MG63 (cell line): ENCODE measurements at regions not wholly inside any gene's neighbourhood (a gene's known extent, or its start where the extent isn't known, plus 50 kb on each side); places are given as distances from the start of the nearest gene placed in this dataset.

Experiments used
- DNase-seq: peaks from one replicate; pipeline ENCODE4 v3.0.0-alpha.2; 2020
- H3K27me3 ChIP-seq: fragments of 250-450 bp; sonication (Bioruptor Pico); 2 replicates; pipeline ENCODE4 v1.5.1; 2020; ENCODE audit warnings: mild to moderate bottlenecking, moderate library complexity
- H3K36me3 ChIP-seq: fragments of 250-450 bp; sonication (Bioruptor Pico); 2 replicates; pipeline ENCODE4 v1.5.1; 2020; ENCODE audit warnings: mild to moderate bottlenecking, moderate library complexity
- H3K4me3 ChIP-seq: fragments of 250-450 bp; sonication (Bioruptor Pico); 2 replicates; pipeline ENCODE4 v1.5.1; 2020; ENCODE audit warnings: mild to moderate bottlenecking, moderate library complexity
- H3K9me3 ChIP-seq: fragments of 250-450 bp; sonication (Bioruptor Pico); 2 replicates; pipeline ENCODE4 v1.5.1; 2020; ENCODE audit warnings: mild to moderate bottlenecking, moderate library complexity

DNA sequence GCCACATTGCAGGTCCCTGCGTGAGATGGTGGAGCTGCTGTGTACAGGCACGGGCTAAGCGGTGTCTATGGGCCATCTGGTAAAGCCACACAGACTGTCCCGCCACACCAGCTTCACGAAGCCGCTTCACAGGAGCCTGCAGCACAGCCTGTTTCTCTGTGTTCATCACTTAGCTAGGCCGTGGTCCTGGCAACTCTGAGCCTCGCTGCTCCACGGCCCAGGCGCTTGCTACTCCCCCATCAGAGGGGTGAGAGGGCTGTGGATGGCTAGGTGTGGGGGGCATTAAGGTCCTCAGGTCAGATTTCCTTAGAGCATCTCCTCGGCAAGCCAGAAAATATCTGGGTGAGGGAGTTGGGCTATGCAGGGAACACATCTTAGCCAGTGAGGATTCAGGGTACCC lies 225.7 kb downstream of the GLI2 start:
- no peak for DNase-seq
- H3K27me3 ChIP-seq: no peaks in the 10 kb centered on the region
- no peak overlapping the region for H3K4me3 ChIP-seq
- H3K9me3 ChIP-seq: no peaks in the 10 kb centered on the region
- no peaks in the 10 kb centered on the region for H3K36me3 ChIP-seq

DNA sequence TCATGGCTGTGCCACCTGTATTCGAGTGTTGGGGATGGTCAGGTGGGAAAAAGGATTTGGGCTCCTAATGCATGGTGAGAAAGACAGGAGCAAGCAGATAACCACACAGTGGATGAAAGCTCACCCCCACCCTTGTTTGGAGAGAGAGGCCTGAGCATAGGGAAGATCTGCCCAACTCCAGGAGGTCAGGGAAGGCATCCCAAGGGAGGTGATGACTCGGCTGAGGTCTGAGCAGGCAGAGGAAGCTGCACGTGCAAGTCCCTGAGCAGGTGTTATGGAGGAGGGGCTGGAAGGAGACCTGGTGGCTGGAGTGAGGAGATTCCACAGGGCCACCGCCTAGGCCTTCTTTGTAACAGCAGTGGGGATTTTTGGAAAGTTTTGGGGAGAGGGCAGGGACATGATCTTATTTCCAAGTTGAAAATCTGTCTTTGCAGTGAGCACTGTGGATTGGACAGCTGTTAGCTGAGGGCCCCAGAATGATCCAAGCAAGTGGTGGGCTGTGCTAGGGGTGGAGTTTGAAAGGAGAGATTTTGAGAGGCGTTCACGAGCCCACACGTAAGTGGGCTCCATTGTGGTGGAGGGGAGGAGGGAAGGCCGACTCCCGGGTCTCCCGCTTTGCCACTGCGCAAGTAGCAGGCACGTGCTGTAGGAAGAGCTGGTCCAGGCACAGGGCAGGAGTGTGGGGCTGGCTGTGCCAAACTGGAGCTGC lies 228.5 kb downstream of the GLI2 start:
- Histone ChIP-seq H3K27me3 (no peaks in the 10 kb centered on the region), H3K36me3 (no peaks in the 10 kb centered on the region), H3K9me3 (no peaks in the 10 kb centered on the region), H3K4me3 (no peak overlapping the region)
- DNase-seq: peak; percentile 24

DNA sequence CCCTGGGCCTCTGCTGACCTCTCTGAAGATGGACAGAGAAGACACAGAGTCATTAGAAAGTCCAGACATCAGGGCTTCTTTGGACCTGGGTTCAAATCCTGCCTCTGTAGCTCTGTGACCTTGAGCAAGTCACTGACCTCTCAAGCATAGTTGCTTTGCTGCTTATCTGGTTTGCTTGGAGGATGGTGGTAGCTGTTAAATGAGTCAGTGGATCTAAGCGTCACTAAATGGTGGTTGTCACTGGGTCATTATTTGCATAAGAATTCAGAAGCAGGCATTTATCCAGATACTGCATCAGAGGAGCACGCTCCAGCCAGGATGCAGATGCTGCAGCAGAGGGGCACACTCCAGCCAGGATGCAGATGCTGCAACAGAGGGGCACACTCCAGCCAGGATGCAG lies 229.2 kb downstream of the GLI2 start:
- no peak overlapping the region for H3K4me3 ChIP-seq
- no peak for DNase-seq
- no peaks in the 10 kb centered on the region for H3K36me3 ChIP-seq
- no peaks in the 10 kb centered on the region for H3K9me3 ChIP-seq
- H3K27me3 ChIP-seq: no peaks in the 10 kb centered on the region

DNA sequence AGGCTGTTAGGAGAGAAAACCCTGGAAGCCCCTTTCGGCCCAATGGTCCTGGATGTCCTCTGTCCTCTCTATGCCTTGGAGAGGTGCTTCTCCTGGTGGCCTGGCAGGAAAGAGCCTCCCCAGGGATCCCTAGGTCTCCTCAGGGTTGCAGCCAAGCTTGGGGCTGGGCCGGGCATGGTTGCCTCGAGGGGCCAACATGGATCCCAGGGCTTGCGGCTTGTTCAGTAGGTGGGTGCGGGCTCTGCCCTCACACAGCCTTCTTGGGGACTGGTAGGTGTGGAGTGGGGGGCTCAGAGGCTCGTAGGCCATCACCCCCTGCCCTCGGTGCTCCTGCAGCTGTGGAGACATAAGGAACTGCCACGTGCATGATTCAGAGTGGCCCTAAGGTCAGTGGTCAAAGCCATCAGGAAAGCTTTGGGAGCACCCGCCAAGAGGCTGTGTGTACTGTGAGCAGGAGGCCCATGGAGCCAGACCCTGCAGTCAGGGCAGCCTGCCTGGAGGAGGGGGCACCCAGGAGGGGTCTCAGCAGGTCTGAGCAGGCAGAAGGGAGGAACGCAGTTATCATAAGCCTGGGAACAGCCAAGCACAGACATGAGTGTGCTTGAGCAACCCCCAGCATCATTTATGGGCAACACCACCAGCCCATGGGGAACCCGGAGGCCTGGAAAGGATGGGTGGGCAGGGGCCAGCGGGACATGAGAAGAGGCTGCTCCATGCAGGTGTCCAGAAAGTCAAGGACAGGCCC lies 231.0 kb downstream of the GLI2 start:
- DNase-seq: no peak
- no peak overlapping the region for H3K4me3 ChIP-seq
- no peaks in the 10 kb centered on the region for H3K27me3 ChIP-seq
- H3K36me3 ChIP-seq: no peaks in the 10 kb centered on the region
- no peaks in the 10 kb centered on the region for H3K9me3 ChIP-seq

DNA sequence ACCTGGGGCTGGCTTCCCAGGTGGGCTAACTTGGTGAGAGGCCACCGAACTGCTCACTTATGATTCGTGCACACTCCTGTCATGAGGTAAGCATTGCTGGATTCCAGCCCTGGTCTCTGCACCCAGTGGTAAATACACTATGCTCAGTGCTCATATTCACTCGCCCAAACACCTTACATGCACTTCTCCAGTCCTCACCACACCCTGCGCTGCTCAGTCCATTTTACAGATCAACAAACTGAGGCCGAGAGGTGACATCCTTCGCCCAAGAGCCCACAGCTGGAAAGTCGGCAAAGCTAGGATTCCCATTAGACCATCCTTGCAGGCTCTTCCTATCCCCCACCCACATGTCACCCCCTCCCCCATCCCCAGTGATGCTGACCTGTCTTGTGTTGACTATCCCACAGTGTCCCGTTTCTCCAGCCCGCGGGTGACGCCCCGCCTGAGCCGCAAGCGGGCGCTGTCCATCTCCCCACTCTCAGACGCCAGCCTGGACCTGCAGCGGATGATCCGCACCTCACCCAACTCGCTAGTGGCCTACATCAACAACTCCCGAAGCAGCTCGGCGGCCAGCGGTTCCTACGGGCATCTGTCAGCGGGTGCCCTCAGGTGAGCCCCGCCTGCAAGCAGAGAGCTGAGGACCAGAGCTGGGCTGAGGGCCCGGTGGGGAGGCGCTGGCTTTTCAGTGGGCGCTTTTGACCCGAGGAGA lies 232.8 kb downstream of the GLI2 start:
- Histone ChIP-seq H3K9me3 (no peaks in the 10 kb centered on the region), H3K36me3 (no peaks in the 10 kb centered on the region), H3K27me3 (no peaks in the 10 kb centered on the region), H3K4me3 (no peak overlapping the region)
- no peak for DNase-seq

- Histone ChIP-seq H3K36me3 (no peaks in the 10 kb centered on the region), H3K4me3 (no peak overlapping the region), H3K27me3 (no peaks in the 10 kb centered on the region), H3K9me3 (no peaks in the 10 kb centered on the region)
- DNase-seq: no peak
These were observed 234.1 kb downstream of the GLI2 start for GRCh38 chr2:120969613-120970355.

- no peak for DNase-seq
- no peaks in the 10 kb centered on the region for H3K9me3 ChIP-seq
- no peak overlapping the region for H3K4me3 ChIP-seq
- H3K36me3 ChIP-seq: no peaks in the 10 kb centered on the region
- H3K27me3 ChIP-seq: no peaks in the 10 kb centered on the region
These were observed 236.2 kb downstream of the GLI2 start for GRCh38 chr2:120971866-120972265.

DNA sequence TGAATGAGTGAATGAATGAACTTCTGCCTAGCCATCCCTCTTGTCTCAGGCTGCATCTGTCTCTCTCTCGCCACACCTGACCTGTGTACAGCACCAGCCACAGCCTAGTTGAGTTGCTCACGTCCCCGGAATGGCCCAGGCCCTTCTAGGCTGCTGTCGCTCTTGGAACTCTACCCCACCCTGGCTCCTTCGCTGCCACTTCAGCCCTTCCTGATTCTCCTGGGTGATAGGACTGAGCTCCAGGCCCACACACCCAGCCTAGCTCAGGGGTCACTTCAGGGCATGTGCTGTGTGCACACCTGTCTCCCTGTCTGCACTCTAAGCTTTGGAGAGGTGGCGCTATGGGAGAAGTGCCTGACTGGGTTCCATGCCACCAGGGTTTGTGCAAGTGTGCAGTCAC lies 236.6 kb downstream of the GLI2 start:
- H3K4me3 ChIP-seq: no peak overlapping the region
- H3K36me3 ChIP-seq: no peaks in the 10 kb centered on the region
- no peak for DNase-seq
- no peaks in the 10 kb centered on the region for H3K27me3 ChIP-seq
- H3K9me3 ChIP-seq: no peaks in the 10 kb centered on the region

DNA sequence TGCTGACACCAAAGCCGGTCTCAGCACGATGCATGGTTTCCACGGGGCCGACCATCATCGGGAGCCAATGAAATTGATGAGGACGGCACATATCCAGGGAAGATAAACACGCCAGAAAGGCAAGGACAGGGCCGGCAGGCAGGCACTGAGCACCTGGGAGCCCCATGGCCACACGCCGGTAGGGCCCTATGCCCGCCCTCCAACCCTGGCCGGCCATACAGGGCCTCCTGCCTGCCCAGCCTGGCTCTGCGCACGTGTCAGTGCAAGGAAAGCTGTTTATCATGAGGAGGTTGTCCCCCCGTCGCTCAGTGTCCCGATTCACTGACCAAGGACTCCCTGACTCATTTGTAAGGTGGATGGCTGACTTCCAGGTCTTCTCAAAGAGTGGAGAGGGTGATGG lies 237.5 kb downstream of the GLI2 start:
- no peaks in the 10 kb centered on the region for H3K36me3 ChIP-seq

DNA sequence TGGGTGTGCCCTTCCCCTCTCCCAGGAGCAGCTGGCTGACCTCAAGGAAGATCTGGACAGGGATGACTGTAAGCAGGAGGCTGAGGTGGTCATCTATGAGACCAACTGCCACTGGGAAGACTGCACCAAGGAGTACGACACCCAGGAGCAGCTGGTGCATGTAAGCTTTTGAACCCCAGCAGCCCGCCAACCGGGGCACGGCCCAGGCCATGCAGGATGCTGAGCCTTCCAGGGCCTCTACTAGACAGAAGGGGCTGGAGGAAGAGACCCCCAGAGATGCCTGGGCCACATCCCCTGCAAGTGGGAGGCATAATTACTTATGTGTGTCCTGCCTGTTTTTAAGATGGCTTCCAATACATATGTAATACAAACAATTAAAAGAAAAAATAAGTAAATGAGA lies 239.3 kb downstream of the GLI2 start:
- no peak overlapping the region for H3K4me3 ChIP-seq
- no peaks in the 10 kb centered on the region for H3K9me3 ChIP-seq
- no peak for DNase-seq
- H3K27me3 ChIP-seq: no peaks in the 10 kb centered on the region
- no peaks in the 10 kb centered on the region for H3K36me3 ChIP-seq

More for the DNA sequence above, 237.5 kb downstream of the GLI2 start:
- H3K9me3 ChIP-seq: no peaks in the 10 kb centered on the region
- DNase-seq: no peak
- no peak overlapping the region for H3K4me3 ChIP-seq
- no peaks in the 10 kb centered on the region for H3K27me3 ChIP-seq

DNA sequence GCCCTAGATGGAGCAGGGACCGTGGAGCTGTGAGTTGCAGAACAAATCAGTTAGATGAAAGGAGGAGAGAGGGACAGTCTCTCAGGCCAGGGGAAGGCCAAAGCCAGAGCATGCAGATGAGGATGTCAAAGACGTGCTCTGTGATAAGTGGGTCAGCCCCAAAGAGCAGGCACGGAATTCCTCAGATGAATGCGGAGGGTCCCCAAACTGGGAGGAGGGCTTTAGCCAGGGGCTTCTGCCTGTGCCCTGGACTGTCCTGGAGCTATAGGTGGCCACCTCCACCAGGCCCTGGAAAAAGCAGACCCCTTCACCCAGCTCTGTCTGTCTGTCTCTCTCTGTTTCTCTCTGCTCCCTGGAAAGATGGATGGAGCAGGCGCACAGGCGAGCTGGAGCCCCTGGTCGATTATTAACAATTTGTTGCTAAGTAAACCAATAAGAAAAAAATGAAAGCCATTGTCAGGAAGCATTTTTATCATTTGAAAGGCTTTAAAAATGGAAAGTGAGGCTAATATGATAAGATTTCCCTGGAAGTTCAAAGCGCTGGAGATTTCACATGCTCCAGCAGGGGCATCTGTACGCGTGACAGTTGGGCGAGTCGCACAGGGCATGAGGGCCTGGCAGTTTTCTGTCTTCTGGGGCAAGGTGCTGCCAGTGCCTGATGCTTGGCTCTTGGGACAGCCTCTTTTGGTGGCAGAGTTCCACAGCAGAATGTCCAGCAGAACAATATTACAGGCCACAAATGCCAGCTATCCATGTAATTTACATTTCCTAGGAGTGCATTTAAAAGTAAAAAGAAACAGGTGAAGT lies 241.0 kb downstream of the GLI2 start:
- DNase-seq: no peak
- Histone ChIP-seq H3K27me3 (no peaks in the 10 kb centered on the region), H3K4me3 (no peak overlapping the region), H3K36me3 (no peaks in the 10 kb centered on the region), H3K9me3 (no peaks in the 10 kb centered on the region)

DNA sequence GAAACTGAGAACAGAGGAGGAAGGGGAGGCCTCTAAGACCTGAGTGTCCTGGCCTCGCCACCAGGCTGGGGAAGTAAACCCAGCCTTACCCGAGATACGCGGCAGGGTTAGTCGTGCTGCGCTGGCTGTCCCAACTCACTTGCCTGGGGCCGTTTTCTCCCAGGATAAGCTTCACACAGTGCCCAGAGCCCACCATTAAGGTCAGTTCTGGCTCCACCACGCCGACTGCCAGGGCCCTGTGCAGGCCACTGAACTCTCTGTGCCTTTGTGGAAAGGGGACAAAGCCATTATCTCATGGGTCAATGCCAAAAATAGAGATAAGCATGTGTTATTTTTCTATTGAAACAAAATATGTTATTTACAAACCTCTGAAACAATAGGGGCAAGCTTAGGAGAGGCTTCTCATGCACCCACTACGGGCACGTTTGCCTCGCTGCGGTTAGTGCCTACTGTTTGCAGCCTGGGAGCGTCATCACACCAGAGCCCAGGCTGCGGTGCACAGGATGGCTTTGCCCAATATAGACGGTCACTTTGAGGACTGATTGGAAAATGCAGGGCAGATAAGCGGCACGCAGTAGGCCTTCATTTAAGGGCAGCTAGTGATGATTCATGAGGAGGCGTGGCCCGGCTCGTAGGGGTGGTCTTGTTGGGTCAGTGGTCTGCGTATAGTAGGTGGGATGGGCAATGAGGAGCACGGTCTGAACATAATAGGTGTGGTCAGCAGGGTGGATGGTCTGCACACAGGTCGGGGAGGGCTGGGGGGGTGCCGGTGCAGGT lies 242.1 kb downstream of the GLI2 start:
- Histone ChIP-seq H3K27me3 (no peaks in the 10 kb centered on the region), H3K4me3 (no peak overlapping the region), H3K9me3 (no peaks in the 10 kb centered on the region), H3K36me3 (no peaks in the 10 kb centered on the region)
- no peak for DNase-seq

DNA sequence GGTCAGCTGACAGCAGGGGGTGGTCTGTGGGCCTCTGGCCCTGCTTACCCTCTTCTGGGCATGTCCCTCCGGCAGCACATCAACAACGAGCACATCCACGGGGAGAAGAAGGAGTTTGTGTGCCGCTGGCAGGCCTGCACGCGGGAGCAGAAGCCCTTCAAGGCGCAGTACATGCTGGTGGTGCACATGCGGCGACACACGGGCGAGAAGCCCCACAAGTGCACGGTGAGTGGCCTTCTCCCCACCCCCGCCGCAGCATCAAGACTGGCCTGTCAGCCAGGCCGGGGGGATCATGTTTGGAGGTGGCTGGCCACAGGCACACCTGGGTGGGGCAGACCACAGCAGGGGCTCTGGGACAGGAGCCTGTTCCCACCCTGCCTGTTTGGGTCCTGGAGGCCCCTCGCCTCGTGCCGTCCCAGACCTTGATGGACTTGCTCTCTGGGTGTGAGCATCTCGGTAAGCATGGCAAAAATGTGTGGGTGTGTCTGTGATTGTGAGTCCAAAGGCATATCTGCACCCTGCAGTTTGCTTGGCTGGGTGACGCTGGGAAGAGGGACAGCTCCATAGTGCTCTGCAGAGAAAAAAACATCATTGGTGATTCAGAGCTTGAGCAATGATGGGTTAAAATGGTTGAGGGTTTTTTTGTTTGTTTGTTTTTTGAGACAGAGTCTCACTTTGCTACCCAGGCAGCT lies 242.8 kb downstream of the GLI2 start:
- H3K9me3 ChIP-seq: no peaks in the 10 kb centered on the region
- no peaks in the 10 kb centered on the region for H3K36me3 ChIP-seq
- H3K4me3 ChIP-seq: no peak overlapping the region
- DNase-seq: no peak
- no peaks in the 10 kb centered on the region for H3K27me3 ChIP-seq

DNA sequence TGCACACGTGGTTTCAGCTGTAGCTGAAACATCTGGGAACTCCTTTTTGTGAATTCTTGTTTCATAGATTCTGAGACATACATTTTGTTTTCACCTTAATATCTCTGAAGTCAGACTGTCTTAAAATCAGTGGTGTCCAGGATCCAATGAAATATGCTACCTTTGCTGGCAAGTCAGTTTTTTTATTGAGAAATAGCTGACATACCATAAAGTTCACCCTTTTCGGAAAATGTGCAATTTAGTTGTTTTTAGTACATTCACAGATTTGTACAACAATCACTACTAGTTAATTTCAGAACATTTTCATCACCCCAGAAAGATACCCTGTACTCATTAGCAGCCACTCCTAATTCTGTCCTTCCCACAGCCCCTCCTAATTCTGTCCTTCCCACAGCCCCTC lies 243.7 kb downstream of the GLI2 start:
- Histone ChIP-seq H3K9me3 (no peaks in the 10 kb centered on the region), H3K4me3 (no peak overlapping the region), H3K36me3 (no peaks in the 10 kb centered on the region), H3K27me3 (no peaks in the 10 kb centered on the region)
- no peak for DNase-seq

DNA sequence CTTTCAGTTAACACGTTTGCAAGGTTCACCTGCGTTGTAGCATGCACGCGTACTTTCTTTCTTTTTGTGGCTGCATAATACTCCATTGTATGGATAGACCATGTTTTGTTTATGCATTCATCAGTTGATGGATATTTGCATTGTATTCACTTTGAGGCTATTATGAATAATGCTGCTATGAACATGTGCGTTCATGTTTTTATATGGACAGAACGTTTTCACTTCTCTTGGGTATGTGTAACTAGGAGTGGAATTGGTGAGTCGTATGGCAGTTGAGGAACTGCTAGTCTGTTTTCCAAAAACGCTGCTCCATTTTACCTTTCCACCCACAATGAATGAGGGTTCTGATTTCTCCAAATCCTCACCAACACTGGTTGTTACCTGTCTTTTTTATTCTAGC lies 244.3 kb downstream of the GLI2 start:
- Histone ChIP-seq H3K27me3 (no peaks in the 10 kb centered on the region), H3K36me3 (no peaks in the 10 kb centered on the region), H3K4me3 (no peak overlapping the region), H3K9me3 (no peaks in the 10 kb centered on the region)
- DNase-seq: no peak
